A549 (cell line): ENCODE measurements at regions not wholly inside any gene's neighbourhood (a gene's known extent, or its start where the extent isn't known, plus 50 kb on each side); places are given as distances from the start of the nearest gene placed in this dataset.
A peak's percentile ranks its signal among the peaks of the same experiment; 100 is the strongest.
"Not testable (repeated sequence)": the region's sequence is repeated elsewhere in the genome, so short reads cannot be mapped to it uniquely, and the experiment has no call there.

ENCODE experiments used
- ATAC-seq, 2 experiments: fragments of 200-7000 bp in 1 of 2; fragments of >200 bp in 1 of 2; cut with Nextera tagmentation in 1 of 2; cut with Tn5 transposase in 1 of 2; 3 replicates each; pipeline versions ENCODE4 v1.8.0 to v1.9.1; 2018 to 2020; ENCODE audit warnings: mild to moderate bottlenecking in 1 of 2, moderate library complexity in 1 of 2
- CTCF ChIA-PET: fragments of 300-600 bp; sonication (Branson Sonifier 250); formaldehyde crosslinking; extraction: SDS; loops from one replicate; lab custom pipeline; 2021; ENCODE audit warnings: antibody characterized with exemption, inconsistent platforms; lab: Yijun Ruan, JAX
- POLR2A ChIA-PET: fragments of 350-600 bp; formaldehyde crosslinking; extraction: SDS; loops from one replicate; lab custom pipeline; 2021; ENCODE audit warnings: antibody characterized with exemption, inconsistent platforms; lab: Yijun Ruan, JAX
- DNase-seq, 2 experiments: peaks; one replicate each; pipeline versions ENCODE4 v3.0.0 to v3.0.0-alpha.2; 2011 to 2016; ENCODE audit warnings: low read depth in 1 of 2, low spot score in 1 of 2
- FAIRE-seq: peaks from 2 replicates; lab custom pipeline; 2011; peaks lifted over from hg19 to GRCh38; lab: Jason Lieb, UNC
- H3K27ac ChIP-seq, 2 experiments: fragments of >200 bp; sonication (Bioruptor Twin); formaldehyde crosslinking; 3 replicates each; pipeline ENCODE4 v1.5.1; 2016 to 2017
- H3K4me1 ChIP-seq: fragments of >200 bp; sonication (Bioruptor Twin); formaldehyde crosslinking; 3 replicates; pipeline ENCODE4 v1.6.1; 2016
- H3K4me2 ChIP-seq: fragments of >200 bp; sonication (Bioruptor Twin); formaldehyde crosslinking; 3 replicates; pipeline ENCODE4 v1.6.1; 2016
- H3K4me3 ChIP-seq: fragments of >200 bp; sonication (Bioruptor Twin); formaldehyde crosslinking; 3 replicates; pipeline ENCODE4 v1.5.1; 2016
- H3K9me3 ChIP-seq: fragments of >200 bp; sonication (Bioruptor Twin); formaldehyde crosslinking; 3 replicates; pipeline ENCODE4 v1.6.1; 2016
- ATOH8 ChIP-seq: fragments of 250-450 bp; sonication (Bioruptor Pico); IDR thresholded peaks from 2 replicates; pipeline ENCODE4 v1.5.0; 2020; ENCODE audit warnings: low read depth, mild to moderate bottlenecking, moderate library complexity
- BHLHE40 ChIP-seq: IDR thresholded peaks from 2 replicates; pipeline ENCODE4 v1.6.1; 2012; ENCODE audit warnings: low read depth, low read length, inconsistent platforms
- CBX8 ChIP-seq: fragments of 200-600 bp; sonication (generic); IDR thresholded peaks from 2 replicates; pipeline ENCODE4 v1.6.1; 2016
- CEBPB ChIP-seq, 2 experiments: fragments of >200 bp in 1 of 2; sonication (Bioruptor Twin) in 1 of 2; formaldehyde crosslinking in 1 of 2; IDR thresholded peaks; 2 replicates each; pipeline ENCODE4 v1.6.1; 2012 to 2016
- CHD4 ChIP-seq: fragments of 200-600 bp; sonication (generic); IDR thresholded peaks from 2 replicates; pipeline ENCODE4 v1.6.1; 2016; ENCODE audit warnings: antibody characterized with exemption, mild to moderate bottlenecking, borderline replicate concordance
- E2F6 ChIP-seq: IDR thresholded peaks from 2 replicates; pipeline ENCODE4 v1.6.1; 2012; ENCODE audit warnings: low read depth, borderline replicate concordance
- ELK1 ChIP-seq: fragments of 150-350 bp; IDR thresholded peaks from 2 replicates; pipeline ENCODE4 v1.6.1; 2014; ENCODE audit warnings: low read depth, mild to moderate bottlenecking, low read length
- ESRRA ChIP-seq: fragments of 150-350 bp; IDR thresholded peaks from 2 replicates; pipeline ENCODE4 v1.6.1; 2014; ENCODE audit warnings: mild to moderate bottlenecking, low read length, borderline replicate concordance
- FOSL2 ChIP-seq, 2 experiments: fragments of 450-650 bp in 1 of 2; fragments of >200 bp in 1 of 2; sonication (Bioruptor Twin) in 1 of 2; formaldehyde crosslinking; IDR thresholded peaks; 2 replicates each; pipeline versions ENCODE4 v1.5.0 to v1.6.1; 2016 to 2020; ENCODE audit warnings: mild to moderate bottlenecking in 1 of 2, moderate library complexity in 1 of 2
- GATA3 ChIP-seq: IDR thresholded peaks from 2 replicates; pipeline ENCODE4 v1.6.1; 2012; ENCODE audit warnings: borderline replicate concordance
- HDAC2 ChIP-seq: fragments of 200-600 bp; sonication (generic); IDR thresholded peaks from 2 replicates; pipeline ENCODE4 v1.6.1; 2016
- HOXA7 ChIP-seq: fragments of 250-450 bp; sonication (Bioruptor Pico); IDR thresholded peaks from 2 replicates; pipeline ENCODE4 v1.5.0; 2020; ENCODE audit warnings: mild to moderate bottlenecking, moderate library complexity
- KDM1A ChIP-seq: fragments of 200-600 bp; sonication (generic); IDR thresholded peaks from 2 replicates; pipeline ENCODE4 v1.6.1; 2016; ENCODE audit warnings: low read depth, mild to moderate bottlenecking
- KDM5A ChIP-seq: fragments of 200-600 bp; sonication (generic); IDR thresholded peaks from 2 replicates; pipeline ENCODE4 v1.6.1; 2016; ENCODE audit warnings: antibody characterized with exemption, mild to moderate bottlenecking
- MAFK ChIP-seq: fragments of 450-650 bp; IDR thresholded peaks from 2 replicates; pipeline ENCODE4 v1.6.1; 2014; ENCODE audit not compliant: partially characterized antibody
- MAX ChIP-seq: IDR thresholded peaks from 2 replicates; pipeline ENCODE4 v1.6.1; 2012
- MAZ ChIP-seq: fragments of 150-350 bp; IDR thresholded peaks from 2 replicates; pipeline ENCODE4 v1.6.1; 2014; ENCODE audit warnings: antibody characterized with exemption, low read depth, low read length, borderline replicate concordance
- MYC ChIP-seq: IDR thresholded peaks from 2 replicates; pipeline ENCODE4 v1.6.1; 2012; ENCODE audit warnings: mild to moderate bottlenecking, inconsistent platforms, low read length, improper control_type of control experiment, borderline replicate concordance
- NFE2L2 ChIP-seq: fragments of 150-350 bp; conservative IDR thresholded peaks from 2 replicates; pipeline ENCODE4 v1.6.1; 2014; ENCODE audit warnings: low read length
- NPAS2 ChIP-seq: fragments of 250-450 bp; sonication (Bioruptor Pico); IDR thresholded peaks from 2 replicates; pipeline ENCODE4 v1.8.0; 2022; ENCODE audit warnings: mild to moderate bottlenecking, moderate library complexity, borderline replicate concordance
- SMC3 ChIP-seq: fragments of >200 bp; sonication (Bioruptor Twin); formaldehyde crosslinking; IDR thresholded peaks from 3 replicates; pipeline ENCODE4 v1.6.1; 2018; ENCODE audit warnings: inconsistent platforms
- TFCP2L1 ChIP-seq: fragments of 250-450 bp; sonication (Bioruptor Pico); IDR thresholded peaks from 2 replicates; pipeline ENCODE4 v1.5.0; 2021; ENCODE audit warnings: mild to moderate bottlenecking
- ZC3H11A ChIP-seq: fragments of 450-650 bp; IDR thresholded peaks from 2 replicates; pipeline ENCODE4 v1.6.1; 2014; ENCODE audit warnings: antibody characterized with exemption, mild to moderate bottlenecking
- ZFP36 ChIP-seq: fragments of 450-650 bp; IDR thresholded peaks from 2 replicates; pipeline ENCODE4 v1.6.1; 2014; ENCODE audit warnings: borderline replicate concordance; ENCODE audit not compliant: partially characterized antibody
- ZNF302 ChIP-seq: fragments of 250-450 bp; sonication (Bioruptor Pico); IDR thresholded peaks from 2 replicates; pipeline ENCODE4 v1.9.0; 2021; ENCODE audit warnings: inconsistent platforms, mild to moderate bottlenecking, moderate library complexity
- WGBS: methylation state at CpG from one replicate; pipeline ENCODE4 v1.1.6; 2017; ENCODE audit errors: missing lambda C conversion rate; 5-methylcytosine and 5-hydroxymethylcytosine counted together
- TF ChIP-seq, protein P1 (sequence below): fragments of >200 bp; sonication (Bioruptor Twin); formaldehyde crosslinking; IDR thresholded peaks from 2 replicates; pipeline ENCODE4 v1.6.1; 2016
- TF ChIP-seq, protein P2 (sequence below): fragments of >200 bp; sonication (Bioruptor Twin); formaldehyde crosslinking; IDR thresholded peaks from 3 replicates; pipeline ENCODE4 v1.5.1; 2016

DNA sequence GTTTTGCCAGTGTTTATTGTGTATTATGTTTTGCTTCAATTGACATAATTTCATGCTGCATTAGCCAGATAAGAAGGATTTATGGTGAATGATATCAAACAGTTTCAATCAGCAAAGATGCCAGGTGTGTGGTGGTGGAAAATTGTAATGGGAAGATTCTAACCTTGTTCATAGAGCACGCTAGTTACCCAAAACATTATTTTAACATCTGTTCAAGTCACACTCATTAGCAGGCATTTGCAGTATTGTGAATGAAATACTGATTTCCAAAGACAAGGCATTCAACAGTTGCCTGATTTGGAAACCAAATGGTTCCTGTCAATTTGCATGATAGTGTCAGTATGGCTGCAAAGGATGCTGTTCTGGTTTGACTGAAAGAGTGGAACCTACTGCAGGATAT, 129.7 kb downstream of the EPC1 start:
- Histone ChIP-seq H3K4me1 (no peaks in the 10 kb centered on the region), H3K4me3 (no peak overlapping the region)
- ChIA-PET POLR2A (no interaction called here), CTCF (no interaction called here)
- FAIRE-seq (no peak), ATAC-seq (no peak)
- WGBS, result 28% methylated on average over 1 of the region's 1 CpG
- TF ChIP-seq MAX (no peak), ZNF302 (CRISPR knock-in tag) (no peak), KDM1A (no peak), GATA3 (no peak), FOSL2 (IDR thresholded peaks at IDR 0.05) (no peak), FOSL2 (CRISPR knock-in tag; IDR thresholded peaks at IDR 0.05) (no peak), CHD4 (no peak), NFE2L2 (no peak), CEBPB (IDR thresholded peaks at IDR 0.05) (no peak), KDM5A (no peak), SMC3 (no peak), BHLHE40 (no peak), NPAS2 (CRISPR knock-in tag) (no peak)
- TF ChIP-seq, protein P1, sequence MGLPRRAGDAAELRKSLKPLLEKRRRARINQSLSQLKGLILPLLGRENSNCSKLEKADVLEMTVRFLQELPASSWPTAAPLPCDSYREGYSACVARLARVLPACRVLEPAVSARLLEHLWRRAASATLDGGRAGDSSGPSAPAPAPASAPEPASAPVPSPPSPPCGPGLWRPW, result no peak
- TF ChIP-seq, all 56 proteins: peak for 0
- Histone ChIP-seq H3K9me3 (no peaks in the 10 kb centered on the region), H3K4me2 (no peak overlapping the region), H3K27ac (no peak overlapping the region)
- no peak for DNase-seq

- H3K4me3 ChIP-seq, H3K27ac ChIP-seq, CTCF ChIA-PET, FAIRE-seq, DNase-seq, H3K9me3 ChIP-seq, H3K4me2 ChIP-seq, POLR2A ChIA-PET, H3K4me1 ChIP-seq, ATAC-seq: not testable (repeated sequence)
- 41% methylated on average over 4 of the region's 4 CpGs for WGBS
Observed at GRCh38 chr10:32213838-32214237, 133.1 kb downstream of the EPC1 start.

GRCh38 chr10:32211046-32211363, 136.0 kb downstream of the EPC1 start:
- ChIA-PET POLR2A (interaction anchor here (1.1 kb wide), 1 partner anchor 135 kb away, joined by 4 read pairs; no protein-coding TSS in a partner anchor), CTCF (interaction anchor here (0.8 to 2.5 kb wide), 29 partner anchors 9 to 1459 kb away, joined by 3 to 18 read pairs (median 3); no protein-coding TSS in a partner anchor)
- Histone ChIP-seq H3K4me1 (no peaks in the 10 kb centered on the region), H3K4me3 (no peak overlapping the region), H3K27ac (peak overlapping the region in 1 of 2 experiments; percentile 24; a peak in 1 of 6 replicates), H3K9me3 (no peaks in the 10 kb centered on the region), H3K4me2 (peak overlapping the region; percentile 21; the same call in 1 of the 3 replicates)
- TF ChIP-seq TFCP2L1 (CRISPR knock-in tag) (no peak), MYC (no peak), E2F6 (no peak), ELK1 (no peak), ZFP36 (no peak), HDAC2 (no peak), MAFK (no peak), SMC3 (no peak; the same call in 2 of the 3 replicates), ATOH8 (CRISPR knock-in tag) (no peak), MAZ (no peak), FOSL2 (IDR thresholded peaks at IDR 0.05) (no peak), FOSL2 (CRISPR knock-in tag; IDR thresholded peaks at IDR 0.05) (no peak), CBX8 (no peak), HOXA7 (CRISPR knock-in tag) (no peak), NFE2L2 (no peak), ZNF302 (CRISPR knock-in tag) (no peak), ZC3H11A (no peak), ESRRA (no peak), MAX (no peak)
- TF ChIP-seq, protein P2, sequence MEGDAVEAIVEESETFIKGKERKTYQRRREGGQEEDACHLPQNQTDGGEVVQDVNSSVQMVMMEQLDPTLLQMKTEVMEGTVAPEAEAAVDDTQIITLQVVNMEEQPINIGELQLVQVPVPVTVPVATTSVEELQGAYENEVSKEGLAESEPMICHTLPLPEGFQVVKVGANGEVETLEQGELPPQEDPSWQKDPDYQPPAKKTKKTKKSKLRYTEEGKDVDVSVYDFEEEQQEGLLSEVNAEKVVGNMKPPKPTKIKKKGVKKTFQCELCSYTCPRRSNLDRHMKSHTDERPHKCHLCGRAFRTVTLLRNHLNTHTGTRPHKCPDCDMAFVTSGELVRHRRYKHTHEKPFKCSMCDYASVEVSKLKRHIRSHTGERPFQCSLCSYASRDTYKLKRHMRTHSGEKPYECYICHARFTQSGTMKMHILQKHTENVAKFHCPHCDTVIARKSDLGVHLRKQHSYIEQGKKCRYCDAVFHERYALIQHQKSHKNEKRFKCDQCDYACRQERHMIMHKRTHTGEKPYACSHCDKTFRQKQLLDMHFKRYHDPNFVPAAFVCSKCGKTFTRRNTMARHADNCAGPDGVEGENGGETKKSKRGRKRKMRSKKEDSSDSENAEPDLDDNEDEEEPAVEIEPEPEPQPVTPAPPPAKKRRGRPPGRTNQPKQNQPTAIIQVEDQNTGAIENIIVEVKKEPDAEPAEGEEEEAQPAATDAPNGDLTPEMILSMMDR, result no peak; the same call in none of the 3 replicates
- WGBS, result 1% methylated on average over 3 of the region's 3 CpGs
- DNase-seq, result no peak
- no peak for FAIRE-seq
- ATAC-seq, result peak in 1 of 2 experiments; percentile 41; a peak in 3 of 6 replicates
